GM18526 (cell line): ENCODE measurements at regions not wholly inside any gene's neighbourhood (a gene's known extent, or its start where the extent isn't known, plus 50 kb on each side); places are given as distances from the start of the nearest gene placed in this dataset.

Experiments
- POLR2A ChIP-seq: IDR thresholded peaks from 3 replicates; pipeline ENCODE4 v1.6.1; 2011; ENCODE audit not compliant: insufficient read length; ENCODE audit errors: extremely low read depth

- no peak for TF ChIP-seq POLR2A
Observed at GRCh38 chr21:25528515-25528914, 78.8 kb downstream of the MRPL39 start.

- TF ChIP-seq POLR2A: no peak
Observed at GRCh38 chr21:25518491-25518911, 88.8 kb downstream of the MRPL39 start.

GRCh38 chr21:25515484-25516405, 91.5 kb downstream of the MRPL39 start:
- no peak for TF ChIP-seq POLR2A

GRCh38 chr21:25513810-25514209, 93.5 kb downstream of the MRPL39 start:
- TF ChIP-seq POLR2A: no peak

GRCh38 chr21:25512095-25513081, 94.9 kb downstream of the MRPL39 start:
- TF ChIP-seq POLR2A: no peak

- no peak for TF ChIP-seq POLR2A
Observed at GRCh38 chr21:25509862-25510261, 97.4 kb downstream of the MRPL39 start.

GRCh38 chr21:25508364-25508763, 98.9 kb downstream of the MRPL39 start:
- no peak for TF ChIP-seq POLR2A

GRCh38 chr21:25507522-25507921, 99.8 kb downstream of the MRPL39 start:
- TF ChIP-seq POLR2A: no peak

GRCh38 chr21:25506887-25507286, 100.4 kb downstream of the MRPL39 start:
- no peak for TF ChIP-seq POLR2A

GRCh38 chr21:25506261-25506660, 101.0 kb downstream of the MRPL39 start:
- TF ChIP-seq POLR2A: no peak

GRCh38 chr21:25503981-25504380, 103.3 kb downstream of the MRPL39 start:
- no peak for TF ChIP-seq POLR2A

- no peak for TF ChIP-seq POLR2A
Observed at GRCh38 chr21:25501996-25502665, 105.2 kb downstream of the MRPL39 start.

- TF ChIP-seq POLR2A: peak; percentile 32
Observed at GRCh38 chr21:25501462-25501861, 105.8 kb downstream of the MRPL39 start.

- no peak for TF ChIP-seq POLR2A
Observed at GRCh38 chr21:25500598-25500997, 106.7 kb downstream of the MRPL39 start.
